Smooth muscle cell (in vitro differentiated cells): ENCODE measurements at regions not wholly inside any gene's neighbourhood (a gene's known extent, or its start where the extent isn't known, plus 50 kb on each side); places are given as distances from the start of the nearest gene placed in this dataset.

Experiments
- DNase-seq: peaks from one replicate; lab custom pipeline; 2025; ENCODE audit not compliant: unreplicated experiment; lab: John Stamatoyannopoulos, UW
- H2AFZ ChIP-seq: fragments of 200-600 bp; sonication (generic); 2 replicates; pipeline ENCODE4 v1.6.0; 2016; ENCODE audit warnings: antibody characterized with exemption, low read depth, mild to moderate bottlenecking
- H3F3A ChIP-seq: fragments of 200-600 bp; sonication (generic); 2 replicates; pipeline ENCODE4 v1.6.0; 2017; ENCODE audit warnings: antibody characterized with exemption, low read depth
- H3K27ac ChIP-seq: fragments of 200-600 bp; sonication (generic); 2 replicates; pipeline ENCODE4 v1.5.1; 2016; ENCODE audit warnings: low read depth, mild to moderate bottlenecking
- H3K27me3 ChIP-seq: fragments of 200-600 bp; sonication (generic); 2 replicates; pipeline ENCODE4 v1.6.1; 2016; ENCODE audit warnings: low read depth, mild to moderate bottlenecking
- H3K36me3 ChIP-seq: fragments of 200-600 bp; sonication (generic); 2 replicates; pipeline ENCODE4 v1.5.1; 2016; ENCODE audit warnings: low read depth
- H3K4me1 ChIP-seq: fragments of 200-600 bp; sonication (generic); 2 replicates; pipeline ENCODE4 v1.5.1; 2016; ENCODE audit warnings: low read depth
- H3K4me2 ChIP-seq: fragments of 200-600 bp; sonication (generic); 2 replicates; pipeline ENCODE4 v1.6.0; 2016; ENCODE audit warnings: mild to moderate bottlenecking
- H3K4me3 ChIP-seq: fragments of 200-600 bp; sonication (generic); 2 replicates; pipeline ENCODE4 v1.5.1; 2016; ENCODE audit warnings: mild to moderate bottlenecking
- H3K79me2 ChIP-seq: fragments of 200-600 bp; sonication (generic); 2 replicates; pipeline ENCODE4 v1.6.0; 2016; ENCODE audit warnings: low read depth, mild to moderate bottlenecking
- H3K9ac ChIP-seq: fragments of 200-600 bp; sonication (generic); 2 replicates; pipeline ENCODE4 v1.6.0; 2016; ENCODE audit warnings: low read depth
- H3K9me3 ChIP-seq: fragments of 200-600 bp; sonication (generic); replicated peaks from 2 replicates; pipeline ENCODE4 v1.5.1; 2016; ENCODE audit warnings: low read depth
- H4K20me1 ChIP-seq: fragments of 200-600 bp; sonication (generic); 2 replicates; pipeline ENCODE4 v1.6.0; 2016; ENCODE audit warnings: low read depth
- WGBS: methylation state at CpG from one replicate; pipeline ENCODE4 v1.1.7; 2016; ENCODE audit warnings: low lambda C conversion rate; 5-methylcytosine and 5-hydroxymethylcytosine counted together
- TF ChIP-seq, protein P1 (sequence below): fragments of 200-600 bp; sonication (generic); IDR thresholded peaks from 2 replicates; pipeline ENCODE4 v1.5.1; 2017; ENCODE audit warnings: borderline replicate concordance, mild to moderate bottlenecking, antibody characterized with exemption; ENCODE audit not compliant: insufficient read depth, poor library complexity, severe bottlenecking

DNA sequence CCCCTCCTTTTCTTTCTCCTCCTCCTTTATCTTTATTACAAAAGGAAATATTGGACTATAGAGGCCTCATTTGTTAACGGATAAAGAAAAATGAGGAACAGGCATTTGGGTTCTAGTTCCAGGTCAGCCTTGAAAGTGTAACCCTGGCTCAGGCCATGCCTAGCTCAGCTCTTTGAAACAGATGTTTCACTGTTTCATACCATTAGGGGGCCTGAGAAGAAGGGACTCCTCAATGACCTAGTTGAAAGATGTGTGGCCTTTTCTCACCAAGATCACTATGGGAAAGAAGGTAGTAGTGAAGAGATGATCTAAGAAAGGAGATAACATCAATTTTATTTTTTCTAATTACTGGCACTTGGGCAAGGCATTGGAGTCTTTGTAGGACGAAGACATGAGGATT lies 952.7 kb downstream of the SLC4A3 start:
- no peak overlapping the region for H3K27ac ChIP-seq

DNA sequence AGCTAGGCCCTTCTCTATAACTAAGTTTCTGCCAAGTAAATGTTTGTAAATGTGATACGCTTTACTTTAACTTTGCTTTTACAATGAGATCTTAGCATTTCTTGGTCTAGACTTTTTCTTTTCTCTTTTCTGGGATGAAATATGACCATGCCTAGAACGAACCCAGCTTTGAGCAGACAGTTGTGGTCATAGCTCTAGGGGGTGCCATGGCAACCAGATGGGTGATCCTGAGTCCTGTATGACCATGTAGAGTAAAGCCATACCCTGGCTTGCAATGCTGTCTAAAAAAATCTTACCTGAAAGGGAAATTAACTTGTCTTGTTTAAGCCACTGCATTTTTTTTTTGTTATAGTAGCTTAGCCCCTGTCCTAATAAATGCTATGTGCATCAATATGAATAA lies 956.3 kb downstream of the SLC4A3 start:
- Histone ChIP-seq H3K9ac (no peak overlapping the region), H3K36me3 (no peaks in the 10 kb centered on the region), H3K4me3 (no peak overlapping the region), H3K4me1 (no peaks in the 10 kb centered on the region), H4K20me1 (no peaks in the 10 kb centered on the region), H2AFZ (no peak overlapping the region), H3K9me3 (no peaks in the 10 kb centered on the region), H3K27me3 (peaks cover 39% of the 10 kb centered on the region), H3K4me2 (no peak overlapping the region), H3F3A (no peaks in the 10 kb centered on the region), H3K27ac (no peak overlapping the region), H3K79me2 (no peaks in the 10 kb centered on the region)
- WGBS = 89% methylated on average over 2 of the region's 2 CpGs
- DNase-seq = no peak
- TF ChIP-seq, protein P1, sequence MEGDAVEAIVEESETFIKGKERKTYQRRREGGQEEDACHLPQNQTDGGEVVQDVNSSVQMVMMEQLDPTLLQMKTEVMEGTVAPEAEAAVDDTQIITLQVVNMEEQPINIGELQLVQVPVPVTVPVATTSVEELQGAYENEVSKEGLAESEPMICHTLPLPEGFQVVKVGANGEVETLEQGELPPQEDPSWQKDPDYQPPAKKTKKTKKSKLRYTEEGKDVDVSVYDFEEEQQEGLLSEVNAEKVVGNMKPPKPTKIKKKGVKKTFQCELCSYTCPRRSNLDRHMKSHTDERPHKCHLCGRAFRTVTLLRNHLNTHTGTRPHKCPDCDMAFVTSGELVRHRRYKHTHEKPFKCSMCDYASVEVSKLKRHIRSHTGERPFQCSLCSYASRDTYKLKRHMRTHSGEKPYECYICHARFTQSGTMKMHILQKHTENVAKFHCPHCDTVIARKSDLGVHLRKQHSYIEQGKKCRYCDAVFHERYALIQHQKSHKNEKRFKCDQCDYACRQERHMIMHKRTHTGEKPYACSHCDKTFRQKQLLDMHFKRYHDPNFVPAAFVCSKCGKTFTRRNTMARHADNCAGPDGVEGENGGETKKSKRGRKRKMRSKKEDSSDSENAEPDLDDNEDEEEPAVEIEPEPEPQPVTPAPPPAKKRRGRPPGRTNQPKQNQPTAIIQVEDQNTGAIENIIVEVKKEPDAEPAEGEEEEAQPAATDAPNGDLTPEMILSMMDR = no peak

More for the DNA sequence above, 952.7 kb downstream of the SLC4A3 start:
- 85% methylated on average over 2 of the region's 2 CpGs for WGBS
- no peaks in the 10 kb centered on the region for H3K79me2 ChIP-seq
- H3K36me3 ChIP-seq = no peaks in the 10 kb centered on the region
- no peak overlapping the region for H2AFZ ChIP-seq
- no peak for DNase-seq
- TF ChIP-seq, protein P1 = no peak
- H3K4me1 ChIP-seq = no peaks in the 10 kb centered on the region
- no peak overlapping the region for H3K4me3 ChIP-seq
- no peak overlapping the region for H3K4me2 ChIP-seq
- no peak overlapping the region for H3K9ac ChIP-seq
- no peaks in the 10 kb centered on the region for H3F3A ChIP-seq
- H4K20me1 ChIP-seq = no peaks in the 10 kb centered on the region
- peaks cover 14% of the 10 kb centered on the region for H3K27me3 ChIP-seq
- H3K9me3 ChIP-seq = no peaks in the 10 kb centered on the region

DNA sequence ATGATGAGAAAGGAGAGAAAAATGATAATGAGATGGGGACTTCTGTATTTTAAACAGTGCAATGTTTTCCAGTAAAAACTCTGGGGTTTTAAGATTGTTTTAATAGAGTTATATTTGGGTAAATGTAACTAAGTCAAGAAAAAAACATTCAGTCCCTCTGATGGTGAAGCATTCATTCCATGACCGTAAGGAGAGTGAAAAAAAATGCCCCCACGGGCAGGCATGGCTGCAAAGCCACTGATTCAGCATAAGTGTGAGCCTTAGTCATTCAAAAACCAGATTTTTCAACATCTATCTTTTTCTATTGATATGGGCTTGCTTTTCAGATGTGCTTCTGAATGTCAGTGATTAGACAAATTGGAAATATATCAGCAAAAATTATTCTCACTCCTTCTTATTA lies 957.8 kb downstream of the SLC4A3 start:
- no peaks in the 10 kb centered on the region for H3K9me3 ChIP-seq
- peaks cover 39% of the 10 kb centered on the region for H3K27me3 ChIP-seq
- H3K4me2 ChIP-seq = no peak overlapping the region
- H2AFZ ChIP-seq = no peak overlapping the region
- no peak overlapping the region for H3K27ac ChIP-seq
- no peak overlapping the region for H3K4me3 ChIP-seq
- H3K79me2 ChIP-seq = no peaks in the 10 kb centered on the region
- no peak for DNase-seq
- no peaks in the 10 kb centered on the region for H3K36me3 ChIP-seq
- no peaks in the 10 kb centered on the region for H3K4me1 ChIP-seq
- 52% methylated on average over 2 of the region's 2 CpGs for WGBS
- TF ChIP-seq, protein P1 = no peak
- no peaks in the 10 kb centered on the region for H4K20me1 ChIP-seq
- no peaks in the 10 kb centered on the region for H3F3A ChIP-seq
- H3K9ac ChIP-seq = no peak overlapping the region

- H3F3A ChIP-seq = no peaks in the 10 kb centered on the region
- no peak overlapping the region for H3K4me2 ChIP-seq
- H3K4me3 ChIP-seq = no peak overlapping the region
- H2AFZ ChIP-seq = no peak overlapping the region
- no peaks in the 10 kb centered on the region for H3K79me2 ChIP-seq
- H4K20me1 ChIP-seq = no peaks in the 10 kb centered on the region
- H3K27me3 ChIP-seq = peaks cover 36% of the 10 kb centered on the region
- TF ChIP-seq, protein P1 = no peak
- no peak overlapping the region for H3K9ac ChIP-seq
- 94% methylated on average over 5 of the region's 5 CpGs for WGBS
- H3K27ac ChIP-seq = no peak overlapping the region
- H3K4me1 ChIP-seq = no peaks in the 10 kb centered on the region
- DNase-seq = no peak
- no peaks in the 10 kb centered on the region for H3K36me3 ChIP-seq
- H3K9me3 ChIP-seq = no peaks in the 10 kb centered on the region
These were observed 959.6 kb downstream of the SLC4A3 start for GRCh38 chr2:220586980-220587530.
